HG03521 (cell line): ENCODE measurements at regions not wholly inside any gene's neighbourhood (a gene's known extent, or its start where the extent isn't known, plus 50 kb on each side); places are given as distances from the start of the nearest gene placed in this dataset.

Experiments used
- ATAC-seq: cut with Tn5 transposase; IDR thresholded peaks from one replicate; pipeline ENCODE4 v1.9.1; 2021; ENCODE audit warnings: mild to moderate bottlenecking, moderate library complexity; ENCODE audit not compliant: unreplicated experiment

GRCh38 chr10:9645404-9645803 lies 1372.3 kb upstream of the CELF2 start:
- no peak for ATAC-seq

GRCh38 chr10:9645928-9646600 lies 1371.6 kb upstream of the CELF2 start:
- no peak for ATAC-seq

GRCh38 chr10:9654261-9654660 lies 1363.4 kb upstream of the CELF2 start:
- ATAC-seq: no peak

- no peak for ATAC-seq
Observed at GRCh38 chr10:9656386-9656785, 1361.3 kb upstream of the CELF2 start.

- ATAC-seq: no peak
Observed at GRCh38 chr10:9656996-9657395, 1360.7 kb upstream of the CELF2 start.

- no peak for ATAC-seq
Observed at GRCh38 chr10:9657530-9657929, 1360.1 kb upstream of the CELF2 start.

- ATAC-seq: no peak
Observed at GRCh38 chr10:9668411-9668810, 1349.3 kb upstream of the CELF2 start.

- ATAC-seq: no peak
Observed at GRCh38 chr10:9670911-9671310, 1346.8 kb upstream of the CELF2 start.

GRCh38 chr10:9681655-9682054 lies 1336.0 kb upstream of the CELF2 start:
- ATAC-seq: no peak

GRCh38 chr10:9682802-9683201 lies 1334.9 kb upstream of the CELF2 start:
- ATAC-seq: no peak

- no peak for ATAC-seq
Observed at GRCh38 chr10:9684186-9684585, 1333.5 kb upstream of the CELF2 start.

GRCh38 chr10:9685596-9685995 lies 1332.1 kb upstream of the CELF2 start:
- no peak for ATAC-seq

- no peak for ATAC-seq
Observed at GRCh38 chr10:9688711-9689110, 1329.0 kb upstream of the CELF2 start.

- no peak for ATAC-seq
Observed at GRCh38 chr10:9707216-9707615, 1310.5 kb upstream of the CELF2 start.

- no peak for ATAC-seq
Observed at GRCh38 chr10:9709849-9710248, 1307.8 kb upstream of the CELF2 start.

GRCh38 chr10:9712393-9712792 lies 1305.3 kb upstream of the CELF2 start:
- no peak for ATAC-seq

GRCh38 chr10:9719246-9719645 lies 1298.4 kb upstream of the CELF2 start:
- no peak for ATAC-seq

GRCh38 chr10:9733766-9734165 lies 1283.9 kb upstream of the CELF2 start:
- no peak for ATAC-seq

- no peak for ATAC-seq
Observed at GRCh38 chr10:9734218-9734617, 1283.5 kb upstream of the CELF2 start.

GRCh38 chr10:9735731-9736130 lies 1281.9 kb upstream of the CELF2 start:
- no peak for ATAC-seq

GRCh38 chr10:9743639-9744038 lies 1274.0 kb upstream of the CELF2 start:
- no peak for ATAC-seq

- no peak for ATAC-seq
Observed at GRCh38 chr10:9745158-9745557, 1272.5 kb upstream of the CELF2 start.

- ATAC-seq: no peak
Observed at GRCh38 chr10:9757176-9757575, 1260.5 kb upstream of the CELF2 start.
